Activated naive CD8-positive, alpha-beta T cell (primary cell): ENCODE measurements at regions not wholly inside any gene's neighbourhood (a gene's known extent, or its start where the extent isn't known, plus 50 kb on each side); places are given as distances from the start of the nearest gene placed in this dataset.

Source experiments
- H3K27ac Mint-ChIP-seq: one replicate; pipeline ENCODE4 v1.8.0; 2021; ENCODE audit warnings: mixed read lengths
- H3K27me3 Mint-ChIP-seq: one replicate; pipeline ENCODE4 v1.8.0; 2021; ENCODE audit warnings: mixed read lengths
- H3K36me3 Mint-ChIP-seq: one replicate; pipeline ENCODE4 v1.8.0; 2021; ENCODE audit warnings: mixed read lengths
- H3K4me1 Mint-ChIP-seq: one replicate; pipeline ENCODE4 v1.8.0; 2021; ENCODE audit warnings: low read depth, mixed read lengths
- H3K4me3 Mint-ChIP-seq: one replicate; pipeline ENCODE4 v1.8.0; 2021; ENCODE audit warnings: mild to moderate bottlenecking, mixed read lengths
- H3K9me3 Mint-ChIP-seq: one replicate; pipeline ENCODE4 v1.8.0; 2021; ENCODE audit warnings: low read depth, mixed read lengths

- Mint-ChIP-seq H3K27me3 (peaks cover 1% of the 10 kb centered on the region), H3K36me3 (no peaks in the 10 kb centered on the region), H3K4me1 (peaks cover 2% of the 10 kb centered on the region)
Observed at GRCh38 chr10:128916383-128916782, 550.7 kb upstream of the MGMT start.

GRCh38 chr10:128921389-128922022 lies 545.5 kb upstream of the MGMT start:
- Mint-ChIP-seq H3K9me3 (no peaks in the 10 kb centered on the region), H3K4me1 (peaks cover 3% of the 10 kb centered on the region)

More at GRCh38 chr10:128916383-128916782, 550.7 kb upstream of the MGMT start:
- no peaks in the 10 kb centered on the region for H3K9me3 Mint-ChIP-seq
- H3K4me3 Mint-ChIP-seq, result no peak overlapping the region
- no peak overlapping the region for H3K27ac Mint-ChIP-seq

DNA sequence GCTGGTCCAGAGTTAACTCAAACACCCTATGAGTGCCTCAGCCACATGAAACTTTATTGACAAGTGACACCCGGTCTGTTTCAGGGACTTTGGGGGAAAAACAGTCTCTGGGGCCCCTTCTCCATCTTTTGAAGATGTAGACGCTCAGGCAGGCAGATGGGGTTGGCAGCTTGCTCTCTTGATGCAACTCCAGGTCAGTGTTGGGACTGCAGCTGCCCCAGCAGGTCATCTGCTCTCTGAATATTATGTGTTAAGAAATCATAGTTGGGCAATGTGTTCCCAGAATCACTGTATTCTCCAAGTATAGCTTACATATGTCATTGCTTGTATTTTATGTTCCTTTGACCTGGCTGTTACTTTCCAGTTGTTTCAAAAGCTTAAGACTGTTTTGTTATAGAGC lies 544.9 kb upstream of the MGMT start:
- Mint-ChIP-seq H3K9me3 (no peaks in the 10 kb centered on the region), H3K4me1 (peaks cover 3% of the 10 kb centered on the region), H3K36me3 (no peaks in the 10 kb centered on the region), H3K27ac (no peak overlapping the region), H3K27me3 (peaks cover 11% of the 10 kb centered on the region), H3K4me3 (no peak overlapping the region)

More at GRCh38 chr10:128921389-128922022, 545.5 kb upstream of the MGMT start:
- H3K36me3 Mint-ChIP-seq, result no peaks in the 10 kb centered on the region
- H3K27ac Mint-ChIP-seq, result no peak overlapping the region
- H3K27me3 Mint-ChIP-seq, result peaks cover 11% of the 10 kb centered on the region
- H3K4me3 Mint-ChIP-seq, result no peak overlapping the region

DNA sequence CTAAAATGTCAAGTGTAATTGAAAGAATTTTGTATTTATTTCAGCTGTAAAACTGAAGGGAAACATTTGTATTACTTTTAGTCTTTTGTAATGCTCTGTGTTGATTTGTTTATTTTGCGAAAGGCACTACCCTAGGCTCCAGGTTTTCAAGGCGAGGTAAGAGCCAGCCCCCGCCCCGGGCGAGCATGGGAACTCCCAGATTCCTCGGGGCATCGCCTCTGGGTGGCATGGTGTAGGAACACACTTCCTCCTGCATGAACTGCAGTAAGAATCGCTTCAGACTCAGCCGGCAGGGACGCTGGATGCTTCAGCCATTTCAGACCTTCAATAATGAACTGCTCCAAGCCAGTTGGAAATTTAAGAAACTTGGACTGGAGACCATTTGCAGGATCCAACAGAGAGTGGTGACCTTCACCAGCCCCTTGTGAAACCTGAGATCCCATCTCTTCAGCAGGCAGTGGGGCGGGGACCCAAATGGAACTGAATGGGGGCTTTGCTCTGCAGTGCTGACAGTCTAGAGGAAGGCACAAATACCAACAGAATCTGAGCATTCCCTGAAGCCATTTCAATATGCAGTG lies 544.3 kb upstream of the MGMT start:
- Mint-ChIP-seq H3K4me1 (peaks cover 3% of the 10 kb centered on the region), H3K27ac (no peak overlapping the region), H3K36me3 (no peaks in the 10 kb centered on the region), H3K9me3 (no peaks in the 10 kb centered on the region), H3K27me3 (peaks cover 11% of the 10 kb centered on the region), H3K4me3 (no peak overlapping the region)

- Mint-ChIP-seq H3K9me3 (no peaks in the 10 kb centered on the region), H3K27ac (no peak overlapping the region), H3K27me3 (peaks cover 14% of the 10 kb centered on the region), H3K36me3 (no peaks in the 10 kb centered on the region), H3K4me3 (no peak overlapping the region), H3K4me1 (peaks cover 3% of the 10 kb centered on the region)
Observed at GRCh38 chr10:128924918-128925317, 542.1 kb upstream of the MGMT start.

DNA sequence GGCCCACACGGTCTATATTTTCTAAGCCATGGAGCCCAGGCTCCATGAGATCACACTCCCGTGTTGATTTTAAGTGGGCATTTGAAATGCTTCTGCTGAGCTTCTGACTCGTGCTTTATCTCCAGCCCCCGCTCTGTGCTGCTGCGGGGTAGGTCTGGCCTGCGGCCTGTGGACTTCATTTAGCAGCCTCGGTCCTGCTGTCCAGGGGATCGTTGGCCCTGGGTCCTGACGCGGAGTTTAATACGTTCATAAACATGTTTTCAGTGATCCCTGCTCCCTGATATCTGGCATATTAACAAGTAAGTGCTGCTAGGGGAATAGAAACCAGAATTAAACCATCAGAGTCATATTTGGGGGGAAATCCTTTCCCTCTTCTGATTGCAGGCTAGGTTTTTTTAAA lies 540.3 kb upstream of the MGMT start:
- Mint-ChIP-seq H3K27ac (no peak overlapping the region), H3K4me3 (no peak overlapping the region), H3K27me3 (peaks cover 15% of the 10 kb centered on the region), H3K4me1 (peaks cover 3% of the 10 kb centered on the region), H3K36me3 (no peaks in the 10 kb centered on the region), H3K9me3 (no peaks in the 10 kb centered on the region)

GRCh38 chr10:128927497-128928161 lies 539.4 kb upstream of the MGMT start:
- Mint-ChIP-seq H3K9me3 (no peaks in the 10 kb centered on the region), H3K27me3 (peaks cover 15% of the 10 kb centered on the region), H3K27ac (no peak overlapping the region), H3K4me3 (no peak overlapping the region), H3K4me1 (no peaks in the 10 kb centered on the region), H3K36me3 (no peaks in the 10 kb centered on the region)

- Mint-ChIP-seq H3K36me3 (no peaks in the 10 kb centered on the region), H3K27ac (no peak overlapping the region), H3K27me3 (peaks cover 15% of the 10 kb centered on the region), H3K4me1 (no peaks in the 10 kb centered on the region), H3K4me3 (no peak overlapping the region), H3K9me3 (no peaks in the 10 kb centered on the region)
Observed at GRCh38 chr10:128928231-128928836, 538.7 kb upstream of the MGMT start.

DNA sequence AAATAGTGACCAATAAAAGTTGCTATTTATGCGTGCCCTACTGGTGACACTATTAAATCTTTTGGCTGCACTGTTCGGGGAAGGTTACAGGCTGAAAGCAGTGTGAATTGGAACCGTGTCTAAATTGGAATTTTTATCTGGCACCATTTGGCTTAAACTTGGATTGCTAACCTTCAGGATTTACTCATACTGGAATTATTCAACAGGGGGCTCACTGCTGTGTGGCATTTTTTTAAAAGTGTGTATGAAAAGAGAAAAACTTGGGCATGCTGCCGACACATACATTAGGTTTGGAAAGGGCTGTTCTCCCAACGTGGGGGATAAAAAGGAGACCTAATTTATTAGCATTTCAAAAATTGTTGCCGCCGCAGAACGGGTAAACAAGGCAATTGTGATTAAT lies 537.9 kb upstream of the MGMT start:
- Mint-ChIP-seq H3K4me1 (peaks cover 1% of the 10 kb centered on the region), H3K27ac (no peak overlapping the region)

DNA sequence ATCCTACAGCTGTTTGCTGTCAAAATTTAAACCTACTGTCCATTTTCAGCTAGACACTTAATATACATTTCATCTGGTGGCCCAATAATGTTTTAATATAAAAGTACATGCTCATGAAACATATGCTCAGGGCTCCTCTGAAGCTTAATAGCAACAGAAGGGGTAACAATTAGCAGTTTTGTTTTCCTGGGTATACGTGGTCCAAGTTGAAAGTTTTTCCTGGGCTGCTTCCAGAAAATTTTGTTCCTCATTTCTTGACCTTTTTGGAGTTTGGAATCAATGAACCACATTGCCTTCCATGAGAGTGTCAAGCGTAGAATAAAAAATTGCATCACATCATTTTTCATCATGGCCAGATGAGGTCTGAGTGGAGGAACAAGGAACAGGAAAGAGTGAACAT lies 537.3 kb upstream of the MGMT start:
- Mint-ChIP-seq H3K36me3 (no peaks in the 10 kb centered on the region), H3K4me3 (no peak overlapping the region), H3K4me1 (peaks cover 3% of the 10 kb centered on the region), H3K27ac (no peak overlapping the region), H3K9me3 (no peaks in the 10 kb centered on the region), H3K27me3 (peaks cover 7% of the 10 kb centered on the region)

More for the DNA sequence above, 537.9 kb upstream of the MGMT start:
- no peaks in the 10 kb centered on the region for H3K9me3 Mint-ChIP-seq
- no peaks in the 10 kb centered on the region for H3K36me3 Mint-ChIP-seq
- peaks cover 12% of the 10 kb centered on the region for H3K27me3 Mint-ChIP-seq
- H3K4me3 Mint-ChIP-seq, result no peak overlapping the region

DNA sequence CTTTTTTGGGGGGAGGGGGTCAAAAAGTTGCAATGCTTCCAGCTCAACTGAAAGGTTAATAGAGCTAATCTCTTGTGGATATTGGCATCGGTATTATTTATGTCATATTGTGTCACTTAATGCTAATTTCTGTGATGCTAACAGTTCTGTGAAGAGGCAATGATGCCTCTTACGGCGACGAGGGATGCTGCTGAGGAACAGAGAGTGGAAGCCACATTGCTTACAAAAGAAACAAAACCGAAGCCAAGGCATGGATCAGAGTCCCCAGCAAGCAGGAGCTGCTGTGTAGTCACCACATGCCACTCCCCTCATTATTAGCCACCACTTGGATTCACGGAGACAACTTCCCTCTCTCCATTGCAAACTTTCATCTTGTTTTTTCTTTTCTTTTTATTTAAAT lies 536.5 kb upstream of the MGMT start:
- Mint-ChIP-seq H3K9me3 (no peaks in the 10 kb centered on the region), H3K4me3 (no peak overlapping the region), H3K27ac (no peak overlapping the region), H3K27me3 (peaks cover 6% of the 10 kb centered on the region), H3K36me3 (no peaks in the 10 kb centered on the region), H3K4me1 (peaks cover 3% of the 10 kb centered on the region)

DNA sequence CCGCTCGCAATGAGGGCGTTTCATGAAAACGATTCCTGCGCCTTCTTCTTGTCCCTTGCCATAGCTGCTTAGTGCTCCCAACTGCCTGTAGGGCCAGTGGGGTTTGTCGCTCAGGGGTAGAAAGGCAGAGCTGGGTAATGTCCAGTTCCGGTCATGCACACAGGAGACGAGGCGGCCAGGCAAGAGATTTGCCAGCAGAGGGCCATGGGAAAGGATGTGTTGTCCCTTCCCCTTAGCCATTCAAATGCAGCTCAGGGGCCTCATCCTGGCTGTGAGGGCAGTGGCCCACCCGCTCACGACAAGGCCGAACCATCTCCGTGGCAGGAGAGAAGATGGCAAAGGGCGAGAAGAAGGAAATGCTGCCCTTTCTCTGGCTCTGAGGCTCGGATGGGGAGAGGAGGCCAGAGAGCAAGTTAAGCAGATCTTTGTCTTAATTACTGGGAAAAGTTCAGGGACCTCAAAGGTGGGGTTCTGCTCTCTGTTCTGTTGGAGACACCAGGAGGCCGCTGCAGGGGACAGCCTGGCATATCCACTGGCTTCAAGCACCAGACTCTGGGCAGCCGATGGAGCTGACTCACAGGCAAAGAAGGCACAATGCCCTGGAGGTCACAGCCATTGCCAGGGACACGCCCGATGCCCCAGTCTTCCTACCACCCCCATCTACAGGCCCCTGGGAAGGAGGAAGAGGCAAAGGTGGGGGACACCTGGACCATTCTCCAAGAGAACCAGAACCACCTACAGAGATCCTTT lies 534.8 kb upstream of the MGMT start:
- H3K9me3 Mint-ChIP-seq, result no peaks in the 10 kb centered on the region
- H3K27ac Mint-ChIP-seq, result no peak overlapping the region
- H3K36me3 Mint-ChIP-seq, result no peaks in the 10 kb centered on the region
- peaks cover 3% of the 10 kb centered on the region for H3K4me1 Mint-ChIP-seq
- H3K4me3 Mint-ChIP-seq, result no peak overlapping the region
- H3K27me3 Mint-ChIP-seq, result peaks cover 6% of the 10 kb centered on the region

DNA sequence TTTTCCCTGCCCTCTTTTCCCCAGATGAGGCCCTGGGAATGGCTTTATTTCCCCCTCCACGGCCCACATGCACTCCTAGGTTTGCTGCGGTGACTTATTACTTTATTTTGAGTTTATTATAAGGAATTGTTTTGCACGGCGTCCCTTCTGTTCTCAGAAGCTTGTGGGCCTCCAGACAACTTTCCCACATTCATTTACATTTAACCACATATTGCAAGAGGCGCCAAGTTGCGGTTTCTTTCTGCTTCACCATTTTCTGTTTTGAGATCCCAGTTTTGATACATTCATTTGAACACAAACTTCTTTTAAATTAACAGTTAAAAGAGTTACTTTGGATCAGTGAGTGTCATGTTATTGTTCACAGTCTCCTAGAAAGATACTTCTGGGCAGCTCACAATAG lies 532.5 kb upstream of the MGMT start:
- Mint-ChIP-seq H3K4me3 (no peak overlapping the region), H3K27ac (no peak overlapping the region), H3K36me3 (no peaks in the 10 kb centered on the region), H3K9me3 (no peaks in the 10 kb centered on the region), H3K27me3 (peaks cover 4% of the 10 kb centered on the region), H3K4me1 (peaks cover 3% of the 10 kb centered on the region)

- Mint-ChIP-seq H3K4me1 (peaks cover 3% of the 10 kb centered on the region), H3K4me3 (no peak overlapping the region), H3K27ac (no peak overlapping the region), H3K27me3 (peaks cover 3% of the 10 kb centered on the region), H3K36me3 (no peaks in the 10 kb centered on the region), H3K9me3 (no peaks in the 10 kb centered on the region)
Observed at GRCh38 chr10:128936392-128936791, 530.6 kb upstream of the MGMT start.

DNA sequence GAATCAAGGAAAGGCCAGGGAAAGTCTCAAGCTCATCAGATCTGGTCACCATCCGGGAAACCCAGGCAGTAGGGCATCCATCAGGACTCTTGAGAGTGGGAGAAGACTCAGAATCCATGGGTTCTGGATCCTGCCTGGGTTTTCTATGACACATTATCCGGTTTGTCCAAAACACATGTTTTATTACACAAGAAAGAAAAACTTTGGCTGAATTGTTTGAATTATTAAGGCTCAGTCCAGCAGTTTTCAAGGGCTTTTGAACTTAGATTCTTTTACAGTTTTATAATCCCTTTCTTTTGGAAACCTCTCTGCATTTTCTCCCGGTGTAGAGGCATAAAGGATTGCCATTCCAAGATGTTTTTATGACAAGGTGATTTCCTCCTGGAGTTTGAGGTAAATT lies 528.5 kb upstream of the MGMT start:
- H3K4me3 Mint-ChIP-seq, result no peak overlapping the region
- peaks cover 3% of the 10 kb centered on the region for H3K4me1 Mint-ChIP-seq
- H3K9me3 Mint-ChIP-seq, result no peaks in the 10 kb centered on the region
- peaks cover 3% of the 10 kb centered on the region for H3K27me3 Mint-ChIP-seq
- H3K36me3 Mint-ChIP-seq, result no peaks in the 10 kb centered on the region
- H3K27ac Mint-ChIP-seq, result no peak overlapping the region
